GM18909 (cell line): ENCODE measurements at regions not wholly inside any gene's neighbourhood (a gene's known extent, or its start where the extent isn't known, plus 50 kb on each side); places are given as distances from the start of the nearest gene placed in this dataset.
"Not testable (repeated sequence)": the region's sequence is repeated elsewhere in the genome, so short reads cannot be mapped to it uniquely, and the experiment has no call there.

Experiments used
- ATAC-seq: cut with Tn5 transposase; IDR thresholded peaks from one replicate; pipeline ENCODE4 v1.9.1; 2021; ENCODE audit warnings: mild to moderate bottlenecking; ENCODE audit not compliant: unreplicated experiment, poor library complexity

DNA sequence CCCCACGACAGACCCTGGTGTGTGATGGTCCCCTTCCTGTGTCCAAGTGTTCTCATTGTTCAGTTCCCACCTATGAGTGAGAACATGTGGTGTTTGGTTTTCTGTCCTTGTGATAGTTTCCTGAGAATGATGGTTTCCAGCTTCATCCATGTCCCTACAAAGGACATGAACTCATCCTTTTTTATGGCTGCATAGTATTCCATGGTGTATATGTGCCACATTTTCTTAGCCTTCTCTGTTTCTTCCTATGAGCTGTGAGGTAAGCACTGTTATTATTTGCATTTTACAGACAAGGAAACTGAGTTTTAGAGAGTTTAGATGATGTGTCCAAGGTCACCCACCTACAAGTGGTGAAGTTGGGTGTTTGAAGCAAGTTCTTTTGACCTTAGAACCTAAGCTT is 51.1 kb upstream of the BNC1 start:
- ATAC-seq, result not testable (repeated sequence)

GRCh38 chr15:83339396-83339795 is 54.9 kb upstream of the BNC1 start:
- no peak for ATAC-seq

- ATAC-seq, result no peak
These were observed 55.6 kb upstream of the BNC1 start for GRCh38 chr15:83340087-83340486.

GRCh38 chr15:83346342-83346741 is 61.9 kb upstream of the BNC1 start:
- no peak for ATAC-seq

GRCh38 chr15:83352119-83352518 is 67.7 kb upstream of the BNC1 start:
- ATAC-seq, result no peak

- no peak for ATAC-seq
These were observed 72.3 kb upstream of the BNC1 start for GRCh38 chr15:83356501-83357399.

DNA sequence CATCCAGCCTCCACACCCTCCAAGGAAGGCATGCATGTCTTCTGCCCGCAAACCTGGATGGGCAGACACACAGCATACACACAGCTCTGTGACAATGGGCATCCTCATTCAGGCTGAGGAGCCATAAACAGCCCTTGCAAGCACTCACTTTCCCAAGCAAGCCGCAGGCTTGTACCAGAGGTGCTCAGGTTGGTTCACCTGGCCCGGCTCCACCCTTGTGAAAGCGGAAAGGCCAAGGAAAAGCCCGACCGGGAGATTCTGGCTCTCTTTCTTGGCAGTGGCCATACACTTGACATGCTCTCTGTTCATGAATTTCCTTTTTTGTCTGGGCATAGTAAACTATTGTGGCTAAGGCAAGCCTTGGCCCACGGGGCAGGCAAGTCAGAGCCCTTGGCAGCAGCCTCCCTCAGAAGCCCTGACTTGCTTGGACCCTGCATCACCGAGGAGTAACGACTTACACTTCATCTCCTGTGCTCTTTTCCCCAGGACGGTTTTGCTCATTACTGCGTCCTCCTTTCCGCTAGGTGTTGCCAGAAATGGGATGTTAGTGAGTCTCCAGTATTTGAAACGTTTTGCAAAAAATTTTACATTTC is 74.6 kb upstream of the BNC1 start:
- no peak for ATAC-seq

DNA sequence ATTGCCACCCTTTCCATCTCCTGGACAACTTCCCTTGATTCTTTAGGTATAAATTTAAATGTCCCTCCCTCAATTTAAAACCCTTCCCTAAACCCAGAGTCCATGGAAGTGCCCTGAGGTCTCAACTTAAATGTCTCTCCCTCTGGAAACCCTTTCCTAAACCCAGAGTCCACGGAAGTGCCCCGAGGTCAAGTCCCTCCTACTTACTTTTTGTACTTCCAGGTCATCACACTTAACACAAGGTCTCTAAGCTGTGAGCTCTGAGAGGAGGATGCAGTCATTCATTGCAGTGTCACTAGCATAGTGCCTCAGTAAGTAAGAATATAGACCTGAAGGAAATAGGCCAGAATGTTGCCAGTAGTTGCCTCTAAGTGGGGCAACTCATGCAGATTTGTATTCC is 78.2 kb upstream of the BNC1 start:
- no peak for ATAC-seq

- ATAC-seq, result no peak
These were observed 80.0 kb upstream of the BNC1 start for GRCh38 chr15:83364501-83364900.

- no peak for ATAC-seq
These were observed 81.0 kb upstream of the BNC1 start for GRCh38 chr15:83365370-83365938.

GRCh38 chr15:83372434-83372891 is 74.7 kb upstream of the SH3GL3 start:
- no peak for ATAC-seq

GRCh38 chr15:83378921-83379578 is 68.1 kb upstream of the SH3GL3 start:
- no peak for ATAC-seq

DNA sequence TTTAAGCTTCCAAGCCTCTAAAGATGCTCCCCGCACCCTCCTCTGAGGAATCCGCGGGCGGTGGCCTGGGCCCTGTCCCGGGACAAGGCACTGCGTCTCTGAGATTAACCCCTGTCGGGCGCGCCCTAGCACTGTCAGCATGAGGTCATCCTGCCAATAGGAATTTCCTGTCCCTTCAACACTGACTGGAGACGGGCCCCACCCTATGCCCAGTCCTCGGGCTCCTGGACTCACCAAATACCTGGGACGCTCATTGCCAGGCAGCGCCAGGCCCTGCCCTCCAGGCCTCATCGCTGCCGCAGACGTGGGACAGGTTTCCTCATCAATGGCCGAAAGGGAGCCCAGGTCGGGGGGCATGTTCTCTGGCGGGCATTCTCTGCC is 67.6 kb upstream of the SH3GL3 start:
- ATAC-seq, result no peak

- no peak for ATAC-seq
These were observed 67.1 kb upstream of the SH3GL3 start for GRCh38 chr15:83380059-83380458.

DNA sequence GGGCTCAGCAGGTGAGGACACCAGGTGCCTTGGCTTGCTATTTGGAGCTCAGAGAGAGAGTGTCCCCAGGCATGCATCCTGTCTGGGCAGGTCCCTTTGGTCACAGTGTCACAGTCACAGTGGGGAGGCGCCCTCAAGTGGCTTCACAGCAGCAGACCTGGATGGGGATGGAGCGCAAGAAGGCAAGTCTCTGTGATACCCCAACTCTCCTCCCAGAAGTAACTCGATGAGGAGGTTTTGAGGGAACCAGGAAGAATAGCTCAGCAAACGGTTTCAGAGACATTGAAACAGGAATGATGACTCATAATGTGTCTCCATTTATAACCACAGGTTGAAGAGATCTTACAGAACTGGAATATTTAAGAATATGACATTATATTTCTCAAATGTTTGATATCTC is 66.5 kb upstream of the SH3GL3 start:
- peak; percentile 83 for ATAC-seq

GRCh38 chr15:83383608-83384139 is 63.5 kb upstream of the SH3GL3 start:
- not testable (repeated sequence) for ATAC-seq

DNA sequence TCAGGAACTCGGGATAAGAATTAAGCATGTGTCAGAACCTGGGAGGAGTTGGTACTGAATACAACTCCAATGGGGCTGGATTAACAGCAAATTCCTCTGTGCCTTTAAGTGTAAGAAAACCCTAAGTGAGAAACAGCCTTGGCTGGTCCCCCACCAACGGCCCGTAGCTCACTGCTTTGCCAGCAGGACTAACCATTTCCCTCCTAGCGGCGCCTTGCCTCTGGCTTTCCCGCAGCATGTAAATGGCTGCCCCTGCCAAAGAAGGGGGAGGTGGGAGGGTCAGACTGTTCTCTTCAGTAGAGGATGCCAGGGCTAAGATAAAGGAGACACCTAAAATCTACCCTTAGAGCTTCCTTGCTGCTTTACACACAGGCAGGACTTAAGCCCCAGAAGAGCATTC is 51.0 kb upstream of the SH3GL3 start:
- ATAC-seq, result no peak
